ENCODE measurements at regions not wholly inside any gene's neighbourhood (a gene's known extent, or its start where the extent isn't known, plus 50 kb on each side); places are given as distances from the start of the nearest gene placed in this dataset.

- no peak for TF ChIP-seq CTCF (IDR thresholded peaks at IDR 0.05)
- no peak for TF ChIP-seq ZFX (IDR thresholded peaks at IDR 0.05; ENCODE audit: borderline replicate concordance)
Measured at GRCh38 chr4:125013891-125014290, 300.9 kb upstream of the FAT4 start.
